IMR-90 (cell line): ENCODE measurements at regions not wholly inside any gene's neighbourhood (a gene's known extent, or its start where the extent isn't known, plus 50 kb on each side); places are given as distances from the start of the nearest gene placed in this dataset.

Experiments used
- ATAC-seq: fragments of 200-7000 bp; cut with Tn5 transposase; 2 replicates; pipeline ENCODE4 v1.9.1; 2020; ENCODE audit warnings: low read depth, mild to moderate bottlenecking, moderate library complexity
- BruUV-seq: library from RNA; stranded (reverse); fragments of 400-500 nt; replicated peaks from 2 replicates; lab custom pipeline; 2021; lab: Mats Ljungman, UMichigan
- CTCF ChIA-PET: fragments of 300-600 bp; formaldehyde crosslinking; extraction: SDS; loops from one replicate; lab custom pipeline; 2021; ENCODE audit warnings: antibody characterized with exemption; lab: Yijun Ruan, JAX
- POLR2A ChIA-PET: fragments of 300-600 bp; sonication (Branson Sonifier 250); formaldehyde crosslinking; loops from one replicate; lab custom pipeline; 2022; ENCODE audit warnings: antibody characterized with exemption; ENCODE audit not compliant: unreplicated experiment; lab: Charles Lee
- DNase-seq: peaks from one replicate; pipeline ENCODE4 v3.0.0; 2013
- H2AFZ ChIP-seq: replicated peaks from 2 replicates; pipeline ENCODE3; 2013; ENCODE audit warnings: low read length, mild to moderate bottlenecking; ENCODE audit not compliant: poor library complexity
- H2AK5ac ChIP-seq: 2 replicates; pipeline ENCODE4 v1.6.1; 2013; ENCODE audit warnings: low read depth, low read length, inconsistent platforms
- H2AK9ac ChIP-seq: replicated peaks from 2 replicates; pipeline ENCODE3; 2013; ENCODE audit warnings: mild to moderate bottlenecking, low read depth, low read length, moderate library complexity; ENCODE audit not compliant: poor library complexity
- H2BK120ac ChIP-seq: 2 replicates; pipeline ENCODE4 v1.6.1; 2013; ENCODE audit warnings: low read depth, low read length, inconsistent platforms
- H2BK15ac ChIP-seq: 3 replicates; pipeline ENCODE4 v1.6.1; 2013; ENCODE audit warnings: low read depth, low read length, inconsistent platforms
- H2BK20ac ChIP-seq: 2 replicates; pipeline ENCODE4 v1.6.1; 2013; ENCODE audit warnings: low read depth, mild to moderate bottlenecking, inconsistent platforms, low read length, moderate library complexity
- H2BK5ac ChIP-seq: 2 replicates; pipeline ENCODE4 v1.6.1; 2013; ENCODE audit warnings: mild to moderate bottlenecking, low read depth, low read length, inconsistent platforms; ENCODE audit not compliant: poor library complexity, severe bottlenecking
- H3K14ac ChIP-seq: replicated peaks from 2 replicates; pipeline ENCODE4 v1.6.1; 2013; ENCODE audit warnings: low read depth, low read length, inconsistent platforms
- H3K18ac ChIP-seq: 2 replicates; pipeline ENCODE4 v1.6.1; 2013; ENCODE audit warnings: low read depth, low read length, control low read depth
- H3K23ac ChIP-seq: 2 replicates; pipeline ENCODE4 v1.6.1; 2013; ENCODE audit warnings: low read depth, low read length, inconsistent platforms
- H3K27ac ChIP-seq: 2 replicates; pipeline ENCODE4 v1.5.1; 2013; ENCODE audit warnings: mild to moderate bottlenecking, control low read depth, low read length; ENCODE audit not compliant: insufficient read depth
- H3K27me3 ChIP-seq: 2 replicates; pipeline ENCODE4 v1.6.1; 2013; ENCODE audit warnings: low read length; ENCODE audit not compliant: control insufficient read depth, insufficient read depth
- H3K36me3 ChIP-seq: 2 replicates; pipeline ENCODE4 v1.6.1; 2013; ENCODE audit warnings: low read length, mixed read lengths; ENCODE audit not compliant: control insufficient read depth, insufficient read depth
- H3K4ac ChIP-seq: 2 replicates; pipeline ENCODE4 v1.6.1; 2013; ENCODE audit warnings: low read depth, low read length, inconsistent platforms
- H3K4me1 ChIP-seq: 2 replicates; pipeline ENCODE4 v1.6.1; 2013; ENCODE audit warnings: low read length, mixed read lengths; ENCODE audit not compliant: control insufficient read depth, insufficient read depth
- H3K4me2 ChIP-seq: 2 replicates; pipeline ENCODE4 v1.6.1; 2013; ENCODE audit warnings: low read depth, mild to moderate bottlenecking, control low read depth, low read length, moderate library complexity
- H3K4me3 ChIP-seq: 2 replicates; pipeline ENCODE4 v1.5.1; 2013; ENCODE audit warnings: low read depth, mild to moderate bottlenecking, control low read depth, low read length, moderate library complexity; ENCODE audit not compliant: insufficient read depth
- H3K56ac ChIP-seq: 2 replicates; pipeline ENCODE4 v1.6.1; 2013; ENCODE audit warnings: low read length, inconsistent platforms; ENCODE audit not compliant: insufficient read depth; ENCODE audit errors: extremely low read depth
- H3K79me1 ChIP-seq, 2 experiments: 2 replicates each; pipeline ENCODE4 v1.6.1; 2013; ENCODE audit warnings: low read length in 2 of 2, inconsistent platforms in 1 of 2, low read depth in 1 of 2
- H3K9ac ChIP-seq: 2 replicates; pipeline ENCODE4 v1.6.1; 2013; ENCODE audit warnings: low read depth, low read length, control low read depth
- H3K9me1 ChIP-seq: 2 replicates; pipeline ENCODE4 v1.6.1; 2013; ENCODE audit warnings: low read length, inconsistent platforms; ENCODE audit not compliant: insufficient read depth
- H3K9me3 ChIP-seq: 2 replicates; pipeline ENCODE4 v1.6.1; 2013; ENCODE audit warnings: low read length; ENCODE audit not compliant: control insufficient read depth, insufficient read depth
- H4K20me1 ChIP-seq: 2 replicates; pipeline ENCODE4 v1.6.1; 2013; ENCODE audit warnings: low read length, inconsistent platforms; ENCODE audit not compliant: insufficient read depth
- H4K5ac ChIP-seq: 2 replicates; pipeline ENCODE4 v1.6.1; 2013; ENCODE audit warnings: mild to moderate bottlenecking, low read depth, low read length, control low read depth
- H4K8ac ChIP-seq, 2 experiments: 2 replicates each; pipeline ENCODE4 v1.6.1; 2013; ENCODE audit warnings: low read depth in 2 of 2, low read length in 2 of 2, control low read depth in 1 of 2, inconsistent platforms in 1 of 2
- H4K91ac ChIP-seq: 2 replicates; pipeline ENCODE4 v1.6.1; 2013; ENCODE audit warnings: low read depth, low read length, inconsistent platforms; ENCODE audit not compliant: insufficient read depth
- BHLHE40 ChIP-seq: fragments of 150-350 bp; IDR thresholded peaks from 2 replicates; pipeline ENCODE4 v1.6.1; 2016; ENCODE audit warnings: mild to moderate bottlenecking, low read depth, low read length
- CEBPB ChIP-seq: IDR thresholded peaks from 2 replicates; pipeline ENCODE4 v1.6.1; 2012; ENCODE audit warnings: low read depth, low read length, improper control_type of control experiment
- MAFK ChIP-seq: IDR thresholded peaks from 2 replicates; pipeline ENCODE4 v1.6.1; 2012; ENCODE audit warnings: low read depth, low read length, improper control_type of control experiment
- MXI1 ChIP-seq: IDR thresholded peaks from 2 replicates; pipeline ENCODE4 v1.6.1; 2012; ENCODE audit warnings: low read depth, mild to moderate bottlenecking, low read length, moderate library complexity, borderline replicate concordance
- POLR2A ChIP-seq: IDR thresholded peaks from 2 replicates; pipeline ENCODE4 v1.6.1; 2012; ENCODE audit warnings: mild to moderate bottlenecking, low read depth, low read length
- RFX5 ChIP-seq: IDR thresholded peaks from 2 replicates; pipeline ENCODE4 v1.8.0; 2012; ENCODE audit warnings: low read depth, mild to moderate bottlenecking, low read length, moderate library complexity
- WGBS, 2 experiments: methylation state at CpG; one replicate each; pipeline versions ENCODE4 v1.1.5 to v1.1.7; 2013; ENCODE audit warnings: missing lambda C conversion rate in 2 of 2; ENCODE audit not compliant: insufficient read length in 1 of 2; ENCODE audit errors: extremely low coverage in 2 of 2; 5-methylcytosine and 5-hydroxymethylcytosine counted together
- dilution Hi-C: fragments of 300-500 bp; cut with HindIII; formaldehyde crosslinking; loops from one replicate; pipeline ENCODE4 v1.14.3; 2018; ENCODE audit warnings: low sequenced_read_pairs; ENCODE audit not compliant: unreplicated experiment
- in situ Hi-C: fragments of 300-500 bp; cut with MboI; formaldehyde crosslinking; loops from 3 replicates; pipeline ENCODE4 v1.14.3; 2019; ENCODE audit warnings: low sequenced_read_pairs, inconsistent platforms, mixed read lengths
- intact Hi-C: fragments of 100-400 bp; cut with micrococcal nuclease; formaldehyde crosslinking; loops from 2 replicates; pipeline ENCODE4 v1.10.0; 2022
- TF ChIP-seq, protein P1 (sequence below): fragments of 150-350 bp; IDR thresholded peaks from 2 replicates; pipeline ENCODE4 v1.6.1; 2017; ENCODE audit warnings: mild to moderate bottlenecking, antibody characterized with exemption, low read length, low read depth
- TF ChIP-seq, protein P2 (sequence below): conservative IDR thresholded peaks from 2 replicates; pipeline ENCODE4 v1.5.1; 2012; ENCODE audit warnings: mild to moderate bottlenecking, low read depth, low read length, improper control_type of control experiment

GRCh38 chr16:9183682-9184353 is 92.4 kb downstream of the HAPSTR1 start:
- TF ChIP-seq MAFK (no peak), RFX5 (no peak), MXI1 (no peak), BHLHE40 (no peak), CEBPB (no peak), POLR2A (no peak)
- TF ChIP-seq, protein P1, sequence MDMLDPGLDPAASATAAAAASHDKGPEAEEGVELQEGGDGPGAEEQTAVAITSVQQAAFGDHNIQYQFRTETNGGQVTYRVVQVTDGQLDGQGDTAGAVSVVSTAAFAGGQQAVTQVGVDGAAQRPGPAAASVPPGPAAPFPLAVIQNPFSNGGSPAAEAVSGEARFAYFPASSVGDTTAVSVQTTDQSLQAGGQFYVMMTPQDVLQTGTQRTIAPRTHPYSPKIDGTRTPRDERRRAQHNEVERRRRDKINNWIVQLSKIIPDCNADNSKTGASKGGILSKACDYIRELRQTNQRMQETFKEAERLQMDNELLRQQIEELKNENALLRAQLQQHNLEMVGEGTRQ: no peak
- TF ChIP-seq, protein P2, sequence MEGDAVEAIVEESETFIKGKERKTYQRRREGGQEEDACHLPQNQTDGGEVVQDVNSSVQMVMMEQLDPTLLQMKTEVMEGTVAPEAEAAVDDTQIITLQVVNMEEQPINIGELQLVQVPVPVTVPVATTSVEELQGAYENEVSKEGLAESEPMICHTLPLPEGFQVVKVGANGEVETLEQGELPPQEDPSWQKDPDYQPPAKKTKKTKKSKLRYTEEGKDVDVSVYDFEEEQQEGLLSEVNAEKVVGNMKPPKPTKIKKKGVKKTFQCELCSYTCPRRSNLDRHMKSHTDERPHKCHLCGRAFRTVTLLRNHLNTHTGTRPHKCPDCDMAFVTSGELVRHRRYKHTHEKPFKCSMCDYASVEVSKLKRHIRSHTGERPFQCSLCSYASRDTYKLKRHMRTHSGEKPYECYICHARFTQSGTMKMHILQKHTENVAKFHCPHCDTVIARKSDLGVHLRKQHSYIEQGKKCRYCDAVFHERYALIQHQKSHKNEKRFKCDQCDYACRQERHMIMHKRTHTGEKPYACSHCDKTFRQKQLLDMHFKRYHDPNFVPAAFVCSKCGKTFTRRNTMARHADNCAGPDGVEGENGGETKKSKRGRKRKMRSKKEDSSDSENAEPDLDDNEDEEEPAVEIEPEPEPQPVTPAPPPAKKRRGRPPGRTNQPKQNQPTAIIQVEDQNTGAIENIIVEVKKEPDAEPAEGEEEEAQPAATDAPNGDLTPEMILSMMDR: no peak
- dilution Hi-C loops: no loop called here
- 79% methylated on average over 17 of the region's 29 CpGs; no CpG with 5 or more reads in 1 of the 2 experiments for WGBS, 2 experiments
- Histone ChIP-seq H3K4ac (no peak overlapping the region), H3K56ac (no peak overlapping the region), H2BK5ac (no peak overlapping the region), H3K4me3 (no peak overlapping the region), H3K27me3 (no peaks in the 10 kb centered on the region), H3K27ac (no peak overlapping the region), H3K14ac (no peak overlapping the region), H3K79me1 (no peaks in the 10 kb centered on the region), H2AFZ (no peak overlapping the region), H3K36me3 (no peaks in the 10 kb centered on the region), H4K20me1 (no peaks in the 10 kb centered on the region), H4K5ac (no peak overlapping the region), H3K9me3 (no peaks in the 10 kb centered on the region), H3K4me1 (no peaks in the 10 kb centered on the region), H3K4me2 (no peak overlapping the region), H4K91ac (no peak overlapping the region), H3K9me1 (no peaks in the 10 kb centered on the region), H2AK9ac (no peak overlapping the region), H2BK20ac (no peak overlapping the region), H2BK120ac (no peak overlapping the region), H4K8ac (no peak overlapping the region), H2BK15ac (no peak overlapping the region), H3K23ac (no peak overlapping the region), H2AK5ac (no peak overlapping the region), H3K18ac (no peak overlapping the region), H3K9ac (no peak overlapping the region)
- ATAC-seq (no peak), DNase-seq (no peak)
- BruUV-seq: no TSS peak
- ChIA-PET CTCF (no interaction called here), POLR2A (no interaction called here)
- in situ Hi-C loops: no loop called here
- intact Hi-C loops: no loop called here
